ENCODE measurements at regions not wholly inside any gene's neighbourhood (a gene's known extent, or its start where the extent isn't known, plus 50 kb on each side); places are given as distances from the start of the nearest gene placed in this dataset.

- DNase-seq (ENCODE audit: low read depth in 2 of 2): no peak
Measured at GRCh38 chr3:187929112-187929816, 184.0 kb upstream of the BCL6 start.

GRCh38 chr3:187930021-187930420 is 184.8 kb upstream of the BCL6 start:
- DNase-seq (ENCODE audit: low read depth in 2 of 2): no peak

GRCh38 chr3:187931101-187931500 is 185.8 kb upstream of the BCL6 start:
- DNase-seq (ENCODE audit: low read depth in 2 of 2): no peak

- DNase-seq (ENCODE audit: low read depth in 2 of 2): no peak
Measured at GRCh38 chr3:187931770-187932278, 186.6 kb upstream of the BCL6 start.

GRCh38 chr3:187932530-187932929 is 187.3 kb upstream of the BCL6 start:
- no peak for DNase-seq (ENCODE audit: low read depth in 2 of 2)

GRCh38 chr3:187935623-187936156 is 190.4 kb upstream of the BCL6 start:
- DNase-seq (ENCODE audit: low read depth in 2 of 2): no peak

GRCh38 chr3:187936676-187937075 is 191.4 kb upstream of the BCL6 start:
- no peak for DNase-seq (ENCODE audit: low read depth in 2 of 2)

GRCh38 chr3:187939891-187940290 is 194.6 kb upstream of the BCL6 start:
- DNase-seq (ENCODE audit: low read depth in 2 of 2): no peak

- no peak for DNase-seq (ENCODE audit: low read depth in 2 of 2)
Measured at GRCh38 chr3:187941135-187941847, 196.0 kb upstream of the BCL6 start.

- DNase-seq (ENCODE audit: low read depth in 2 of 2): no peak
Measured at GRCh38 chr3:187941848-187942194, 196.6 kb upstream of the BCL6 start.

- no peak for DNase-seq (ENCODE audit: low read depth in 2 of 2)
Measured at GRCh38 chr3:187942658-187943241, 197.5 kb upstream of the BCL6 start.

GRCh38 chr3:187943677-187944389 is 198.6 kb upstream of the BCL6 start:
- DNase-seq (ENCODE audit: low read depth in 2 of 2): no peak

GRCh38 chr3:187944390-187945179 is 199.3 kb upstream of the BCL6 start:
- DNase-seq (ENCODE audit: low read depth in 2 of 2): no peak

GRCh38 chr3:187945374-187945773 is 200.1 kb upstream of the BCL6 start:
- DNase-seq (ENCODE audit: low read depth in 2 of 2): no peak

- peak; percentile 36 to 54 for DNase-seq (ENCODE audit: low read depth in 2 of 2)
Measured at GRCh38 chr3:187946163-187946691, 201.0 kb upstream of the BCL6 start.

- no peak for DNase-seq (ENCODE audit: low read depth in 2 of 2)
Measured at GRCh38 chr3:187946981-187947380, 201.7 kb upstream of the BCL6 start.

- DNase-seq (ENCODE audit: low read depth in 2 of 2): no peak
Measured at GRCh38 chr3:187947927-187948682, 202.8 kb upstream of the BCL6 start.

- DNase-seq (ENCODE audit: low read depth in 2 of 2): no peak
Measured at GRCh38 chr3:187949093-187949820, 204.0 kb upstream of the BCL6 start.

GRCh38 chr3:187950671-187951070 is 203.3 kb upstream of the LPP start:
- DNase-seq (ENCODE audit: low read depth in 2 of 2): no peak

Data from fibroblast of skin of left quadriceps (primary cell).